Cardiac muscle cell (in vitro differentiated cells and primary cell): ENCODE measurements at regions not wholly inside any gene's neighbourhood (a gene's known extent, or its start where the extent isn't known, plus 50 kb on each side); places are given as distances from the start of the nearest gene placed in this dataset.

Source experiments
- DNase-seq, 2 donors: peaks; one replicate each; pipeline versions ENCODE4 v3.0.0 to v3.0.0-alpha.2; 2010 to 2017; ENCODE audit warnings: low read depth in 1 of 2, low spot score in 1 of 2
- H3K27ac ChIP-seq: fragments of 200-600 bp; sonication (generic); 2 replicates; pipeline ENCODE4 v1.5.1; 2016
- H3K27me3 ChIP-seq: fragments of 200-600 bp; sonication (generic); 2 replicates; pipeline ENCODE4 v1.6.0; 2016; ENCODE audit warnings: control low read depth
- H3K36me3 ChIP-seq: fragments of 200-600 bp; sonication (generic); 2 replicates; pipeline ENCODE4 v1.5.1; 2016; ENCODE audit warnings: control low read depth
- H3K4me1 ChIP-seq: fragments of 200-600 bp; sonication (generic); 2 replicates; pipeline ENCODE4 v1.8.1; 2017; ENCODE audit warnings: low read depth, mild to moderate bottlenecking, mixed run types
- H3K4me3 ChIP-seq: fragments of 200-600 bp; sonication (generic); 2 replicates; pipeline ENCODE4 v1.5.1; 2016; ENCODE audit warnings: mild to moderate bottlenecking
- H3K9me3 ChIP-seq: fragments of 200-600 bp; sonication (generic); 2 replicates; pipeline ENCODE4 v1.5.1; 2017; ENCODE audit warnings: low read depth, mild to moderate bottlenecking, control low read depth
- TF ChIP-seq, protein P1 (sequence below): IDR thresholded peaks from 2 replicates; pipeline ENCODE4 v1.5.1; 2012; ENCODE audit warnings: low read depth, mild to moderate bottlenecking, low read length

DNA sequence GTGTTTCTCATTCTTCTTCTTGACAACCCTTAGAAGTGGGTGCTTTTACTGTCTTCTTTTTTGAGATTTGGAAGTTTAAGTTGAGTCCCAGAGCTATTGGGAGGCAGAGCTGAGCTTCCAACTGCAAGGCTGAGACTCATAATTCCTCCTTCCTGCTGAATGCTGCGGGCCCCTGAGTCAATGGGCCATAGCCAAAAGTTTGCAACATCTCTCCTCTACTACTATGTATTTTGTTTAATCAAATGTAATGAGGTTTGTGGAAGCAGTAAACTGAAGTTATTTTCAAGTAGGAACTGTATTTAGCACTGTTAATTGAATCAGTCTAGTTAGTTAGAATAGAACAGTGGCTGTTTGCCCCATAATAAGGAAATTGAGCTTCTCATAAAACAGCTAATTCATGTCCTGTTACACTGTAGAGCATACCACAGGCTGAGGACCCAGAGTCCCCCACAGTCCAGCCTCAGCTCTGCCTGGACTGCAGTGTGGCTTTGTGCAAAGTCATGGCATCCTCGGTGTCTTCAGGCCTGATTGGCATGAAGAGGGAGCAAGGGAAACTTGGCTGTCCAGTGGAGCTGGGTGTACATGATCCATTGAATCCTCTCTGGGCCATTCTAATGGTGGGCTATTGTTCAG lies 631.7 kb downstream of the VRK1 start:
- Histone ChIP-seq H3K27me3 (no peaks in the 10 kb centered on the region), H3K9me3 (no peaks in the 10 kb centered on the region), H3K27ac (no peak overlapping the region), H3K4me3 (no peak overlapping the region), H3K4me1 (no peaks in the 10 kb centered on the region), H3K36me3 (no peaks in the 10 kb centered on the region)
- no peak for DNase-seq
- TF ChIP-seq, protein P1, sequence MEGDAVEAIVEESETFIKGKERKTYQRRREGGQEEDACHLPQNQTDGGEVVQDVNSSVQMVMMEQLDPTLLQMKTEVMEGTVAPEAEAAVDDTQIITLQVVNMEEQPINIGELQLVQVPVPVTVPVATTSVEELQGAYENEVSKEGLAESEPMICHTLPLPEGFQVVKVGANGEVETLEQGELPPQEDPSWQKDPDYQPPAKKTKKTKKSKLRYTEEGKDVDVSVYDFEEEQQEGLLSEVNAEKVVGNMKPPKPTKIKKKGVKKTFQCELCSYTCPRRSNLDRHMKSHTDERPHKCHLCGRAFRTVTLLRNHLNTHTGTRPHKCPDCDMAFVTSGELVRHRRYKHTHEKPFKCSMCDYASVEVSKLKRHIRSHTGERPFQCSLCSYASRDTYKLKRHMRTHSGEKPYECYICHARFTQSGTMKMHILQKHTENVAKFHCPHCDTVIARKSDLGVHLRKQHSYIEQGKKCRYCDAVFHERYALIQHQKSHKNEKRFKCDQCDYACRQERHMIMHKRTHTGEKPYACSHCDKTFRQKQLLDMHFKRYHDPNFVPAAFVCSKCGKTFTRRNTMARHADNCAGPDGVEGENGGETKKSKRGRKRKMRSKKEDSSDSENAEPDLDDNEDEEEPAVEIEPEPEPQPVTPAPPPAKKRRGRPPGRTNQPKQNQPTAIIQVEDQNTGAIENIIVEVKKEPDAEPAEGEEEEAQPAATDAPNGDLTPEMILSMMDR, result no peak

DNA sequence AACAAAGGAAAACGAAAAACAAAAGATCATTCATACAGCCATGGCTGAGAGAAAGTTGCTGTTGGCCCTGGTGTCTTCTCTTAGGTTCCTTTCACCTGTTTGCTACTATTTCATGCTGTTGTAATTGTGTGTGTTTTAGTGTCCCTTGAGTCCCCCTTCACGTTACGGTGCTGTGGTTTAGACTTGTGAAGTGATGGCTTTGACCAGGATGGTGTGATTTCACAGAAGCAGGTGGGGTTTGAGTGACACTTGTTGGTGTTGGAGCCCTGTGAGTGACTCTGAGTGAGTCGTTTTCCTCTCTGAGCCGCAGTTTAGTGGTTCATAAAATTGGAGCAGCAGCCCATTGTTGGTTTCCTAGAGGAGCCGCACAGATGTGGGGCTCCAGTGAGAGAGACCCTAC lies 635.4 kb downstream of the VRK1 start:
- Histone ChIP-seq H3K4me3 (no peak overlapping the region), H3K9me3 (no peaks in the 10 kb centered on the region), H3K27ac (no peak overlapping the region), H3K36me3 (no peaks in the 10 kb centered on the region), H3K4me1 (no peaks in the 10 kb centered on the region), H3K27me3 (no peaks in the 10 kb centered on the region)
- no peak for DNase-seq
- TF ChIP-seq, protein P1, result no peak

DNA sequence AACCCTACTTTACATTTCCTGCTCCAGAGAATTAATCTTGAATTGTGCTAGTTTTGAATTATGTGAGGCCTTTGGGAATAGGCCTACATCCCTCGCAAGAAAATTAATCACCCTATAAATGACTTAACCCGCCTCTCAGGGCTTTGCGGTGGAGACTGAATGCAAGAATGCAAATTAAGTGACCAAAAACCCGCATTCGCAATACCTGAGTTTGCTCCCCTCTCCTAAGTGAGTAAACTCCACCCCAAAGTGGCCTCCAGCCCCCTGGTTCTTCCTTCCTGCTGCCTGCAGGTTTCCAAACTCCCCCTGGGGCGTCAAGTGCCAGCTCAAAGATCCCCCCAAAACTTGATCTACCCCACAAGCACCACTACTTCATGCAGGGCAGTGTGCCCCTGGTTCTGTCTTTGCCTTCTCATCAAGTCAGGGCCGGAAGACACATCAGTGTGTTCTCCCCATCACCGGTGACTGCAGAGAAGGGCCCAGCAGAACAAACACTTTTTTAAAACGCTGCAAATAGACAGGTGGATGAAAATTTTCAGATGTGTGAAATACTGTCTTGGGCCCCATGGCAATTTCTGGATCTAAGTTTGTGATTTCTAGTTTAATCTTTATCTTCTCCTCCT lies 644.7 kb downstream of the VRK1 start:
- Histone ChIP-seq H3K27ac (no peak overlapping the region), H3K36me3 (no peaks in the 10 kb centered on the region), H3K4me3 (no peak overlapping the region), H3K4me1 (no peaks in the 10 kb centered on the region), H3K27me3 (no peaks in the 10 kb centered on the region), H3K9me3 (no peaks in the 10 kb centered on the region)
- TF ChIP-seq, protein P1, result no peak
- DNase-seq, result no peak

DNA sequence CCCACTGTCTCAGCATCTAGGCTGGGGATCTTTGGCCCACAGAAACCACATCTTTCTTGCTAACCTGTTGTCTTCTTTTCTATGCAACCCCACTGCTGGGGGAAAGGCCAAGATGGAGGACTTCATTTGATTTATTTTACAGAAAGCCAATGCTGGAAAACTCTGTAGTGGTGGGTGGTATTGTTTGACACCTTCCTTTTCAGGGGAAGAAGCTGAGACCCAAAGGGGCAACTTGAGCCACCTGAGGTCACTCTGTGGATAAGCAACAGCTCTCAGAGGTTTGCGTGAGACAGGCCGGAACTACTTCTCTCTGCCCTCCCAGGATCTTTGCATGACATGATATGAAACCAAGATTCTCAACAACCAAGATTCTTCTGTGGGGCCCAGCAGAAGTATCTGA lies 645.2 kb downstream of the VRK1 start:
- H3K9me3 ChIP-seq, result no peaks in the 10 kb centered on the region

DNA sequence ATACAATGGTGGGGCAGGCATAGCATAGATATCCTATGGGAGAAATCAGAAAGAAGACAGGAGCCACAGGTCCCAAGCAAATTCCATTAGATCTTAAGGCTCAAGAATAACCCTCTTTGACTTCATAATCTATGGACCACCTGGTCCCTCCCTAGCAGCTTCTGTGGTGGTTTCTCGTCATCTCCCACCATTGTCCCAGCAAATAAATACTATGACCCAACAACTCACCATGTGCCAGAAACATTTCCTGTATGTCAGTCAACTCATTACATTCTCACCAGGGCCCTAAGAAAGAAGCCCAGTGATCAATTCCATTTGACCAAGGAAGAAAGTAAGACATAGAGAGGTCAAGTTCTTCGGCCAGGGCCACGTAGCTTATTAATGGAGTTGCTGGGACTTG lies 646.2 kb downstream of the VRK1 start:
- no peaks in the 10 kb centered on the region for H3K36me3 ChIP-seq
- no peaks in the 10 kb centered on the region for H3K9me3 ChIP-seq
- H3K4me1 ChIP-seq, result no peaks in the 10 kb centered on the region
- H3K27me3 ChIP-seq, result no peaks in the 10 kb centered on the region
- H3K4me3 ChIP-seq, result no peak overlapping the region
- TF ChIP-seq, protein P1, result no peak
- H3K27ac ChIP-seq, result no peak overlapping the region
- DNase-seq, result no peak

More for the DNA sequence above, 645.2 kb downstream of the VRK1 start:
- H3K4me1 ChIP-seq, result no peaks in the 10 kb centered on the region
- no peaks in the 10 kb centered on the region for H3K36me3 ChIP-seq
- no peak overlapping the region for H3K4me3 ChIP-seq
- TF ChIP-seq, protein P1, result no peak
- no peak for DNase-seq
- H3K27me3 ChIP-seq, result no peaks in the 10 kb centered on the region
- H3K27ac ChIP-seq, result no peak overlapping the region
